NCI-H2227 (cell line): ENCODE measurements at regions not wholly inside any gene's neighbourhood (a gene's known extent, or its start where the extent isn't known, plus 50 kb on each side); places are given as distances from the start of the nearest gene placed in this dataset.

Experiments used
- DNase-seq: peaks from one replicate; lab custom pipeline; 2025; ENCODE audit not compliant: unreplicated experiment; lab: John Stamatoyannopoulos, UW

DNA sequence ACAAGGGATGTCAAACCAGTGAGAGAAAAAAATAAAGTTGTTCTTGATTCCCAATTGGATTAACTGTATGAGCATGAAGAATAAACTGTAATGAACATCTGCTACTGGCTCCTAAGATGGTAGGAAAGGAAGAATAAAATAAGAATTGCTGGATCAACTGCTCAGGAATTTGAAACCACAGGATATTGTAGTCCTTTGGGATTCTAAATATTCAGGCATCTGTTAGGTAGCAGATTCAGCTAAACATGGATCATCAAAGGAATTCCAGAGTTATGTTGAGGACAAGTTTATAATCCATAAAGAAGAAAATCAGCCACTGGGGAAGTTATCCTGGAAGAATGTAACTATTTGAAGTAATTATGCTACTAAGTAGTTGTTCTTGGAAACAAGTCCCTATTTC, 65.8 kb downstream of the ISL1 start:
- no peak for DNase-seq

DNA sequence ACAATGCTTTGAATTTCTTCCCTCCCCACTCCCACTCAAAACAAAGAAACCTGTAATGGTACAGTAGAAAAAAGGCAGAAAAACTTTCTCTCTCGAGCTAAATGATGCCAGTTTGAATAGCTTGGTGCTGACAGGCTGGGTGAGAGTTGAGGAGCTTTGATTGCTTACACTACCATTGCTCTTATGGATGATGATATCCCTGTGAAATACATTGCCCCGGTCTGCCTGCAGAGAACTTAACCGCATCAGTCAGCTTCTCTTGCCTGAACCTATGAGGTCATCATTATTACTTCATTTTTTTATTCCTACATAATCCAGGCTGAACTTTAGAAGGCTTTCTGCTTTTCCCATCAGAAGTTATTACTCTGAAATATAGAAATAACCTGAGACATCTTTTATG, 69.3 kb downstream of the ISL1 start:
- no peak for DNase-seq

DNA sequence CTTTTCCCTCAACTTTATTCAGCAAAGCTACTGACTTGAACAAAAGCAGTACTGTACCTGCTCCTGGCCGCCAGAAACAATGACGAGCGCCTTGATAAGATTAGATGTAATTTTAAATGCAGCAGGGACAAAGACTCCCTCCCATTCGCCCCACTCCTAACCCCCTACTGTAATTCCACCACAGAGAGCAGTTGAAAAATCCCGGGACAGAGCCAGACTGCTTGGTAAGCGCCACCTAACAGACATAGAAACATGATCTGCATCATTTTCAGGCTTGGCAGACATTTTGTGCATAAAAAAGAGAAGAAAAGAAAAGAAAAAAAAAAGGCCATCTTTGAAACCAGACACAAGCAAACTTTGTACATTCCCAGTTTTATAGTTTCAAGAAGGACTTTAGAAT, 81.9 kb downstream of the ISL1 start:
- DNase-seq: peak; percentile 28

DNA sequence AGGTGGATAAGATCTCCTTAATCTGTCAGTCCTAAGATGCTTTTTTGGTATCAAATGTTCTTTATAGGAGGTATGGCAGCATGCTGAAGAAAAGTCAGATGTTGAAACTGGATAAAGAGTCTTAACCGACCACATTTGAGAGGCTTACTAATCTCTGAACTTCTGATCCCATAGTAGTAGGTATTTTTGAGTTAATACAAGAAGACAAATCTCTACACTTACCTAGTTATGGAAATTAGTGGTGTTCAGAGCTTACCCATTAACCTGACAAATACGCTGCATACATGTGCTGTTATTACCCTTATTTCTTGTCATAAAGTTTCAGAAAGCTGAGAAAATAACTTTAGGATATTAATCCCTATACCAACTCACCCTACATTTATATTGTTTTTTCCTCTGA, 83.0 kb downstream of the ISL1 start:
- DNase-seq: no peak

DNA sequence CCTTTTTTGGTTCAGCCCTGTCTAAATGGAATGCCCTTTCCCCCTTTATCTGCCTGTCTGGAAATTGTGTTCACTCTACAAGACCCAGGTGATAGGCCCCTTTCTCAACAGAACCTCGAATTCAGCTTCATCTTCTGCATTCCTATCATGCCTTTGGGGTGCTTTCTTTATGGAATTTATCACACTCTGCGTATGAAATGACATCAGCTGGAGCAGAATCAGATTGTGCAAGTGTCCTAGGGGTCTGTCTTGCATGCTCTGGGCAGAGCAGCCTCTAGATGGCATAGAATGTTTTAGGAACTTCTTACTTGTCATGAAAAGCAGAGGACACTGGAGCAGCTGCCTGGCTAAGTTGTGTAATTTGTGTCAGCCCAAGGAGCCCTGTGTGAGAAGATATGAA, 84.9 kb downstream of the ISL1 start:
- no peak for DNase-seq

DNA sequence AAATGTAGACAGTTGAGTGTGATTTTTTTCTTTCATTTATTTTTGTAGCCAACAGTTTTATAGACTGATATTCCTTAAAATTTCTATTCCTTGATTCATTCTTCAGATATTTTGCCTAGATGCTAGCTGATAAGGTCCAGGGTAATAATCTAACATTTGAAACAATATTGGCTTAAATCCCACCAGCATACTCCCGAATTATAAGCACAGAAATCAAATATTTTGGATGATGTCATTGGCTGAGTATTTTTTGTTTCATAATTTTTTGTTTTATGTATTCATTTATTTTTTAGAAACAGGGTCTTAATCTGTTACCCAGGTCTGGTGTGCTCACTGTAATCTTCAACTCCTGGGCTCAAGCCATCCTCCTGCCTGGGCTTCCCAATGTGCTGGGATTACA, 88.4 kb downstream of the ISL1 start:
- DNase-seq: no peak

DNA sequence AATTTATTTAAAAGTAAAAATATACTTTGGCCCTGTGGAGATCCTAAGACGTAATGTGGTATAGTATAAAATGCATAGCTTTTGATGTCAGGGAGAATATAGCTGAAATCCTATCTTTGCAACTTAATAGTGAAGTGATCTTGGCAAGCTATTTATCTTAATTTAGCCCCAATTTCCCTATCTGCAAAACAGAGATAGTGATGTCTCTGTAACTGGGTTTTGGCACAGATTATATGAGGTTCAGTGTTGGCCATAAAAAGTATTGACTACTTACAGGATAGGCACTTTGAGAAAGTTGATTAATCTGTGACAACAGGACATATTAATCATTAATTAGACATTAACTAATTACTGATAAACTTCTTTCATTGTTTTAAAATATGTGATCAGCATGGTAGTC, 89.2 kb downstream of the ISL1 start:
- DNase-seq: no peak

DNA sequence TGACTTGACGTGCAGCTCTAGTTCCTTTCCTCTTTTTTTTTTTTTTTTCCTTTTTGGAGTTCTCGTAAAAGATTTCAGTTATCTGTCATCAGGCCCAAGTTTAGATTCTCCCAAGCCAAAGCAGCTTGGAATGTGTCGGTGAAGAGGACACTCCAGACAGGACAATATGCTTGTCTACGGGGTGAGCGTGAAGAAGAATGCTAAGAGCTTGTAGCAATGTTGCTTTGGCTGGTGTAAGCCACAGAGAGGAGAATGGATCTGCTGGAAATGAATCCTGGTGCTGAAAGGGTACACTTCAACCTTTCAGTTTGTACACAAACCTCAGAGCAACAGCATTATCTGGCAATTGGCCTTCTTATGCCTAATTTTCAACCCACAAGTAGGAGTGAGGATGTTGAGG, 92.4 kb downstream of the ISL1 start:
- DNase-seq: no peak

DNA sequence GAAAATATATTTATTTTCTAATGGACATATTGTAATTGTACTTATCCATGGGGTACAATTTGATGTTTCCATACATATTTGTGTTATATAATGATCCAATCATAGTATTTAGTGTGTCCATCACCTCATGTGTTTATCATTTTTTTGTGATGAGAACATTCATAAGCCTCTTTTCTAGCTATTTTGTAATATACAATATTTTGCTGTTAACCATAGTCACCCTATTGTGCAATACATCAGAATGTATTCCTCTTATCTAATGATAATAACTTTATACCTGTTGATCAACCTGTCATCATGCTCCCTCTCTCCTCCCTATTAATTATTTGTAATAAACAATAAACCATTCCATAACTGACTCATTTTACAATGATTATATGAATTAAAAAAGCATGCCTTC, 93.2 kb downstream of the ISL1 start:
- no peak for DNase-seq

DNA sequence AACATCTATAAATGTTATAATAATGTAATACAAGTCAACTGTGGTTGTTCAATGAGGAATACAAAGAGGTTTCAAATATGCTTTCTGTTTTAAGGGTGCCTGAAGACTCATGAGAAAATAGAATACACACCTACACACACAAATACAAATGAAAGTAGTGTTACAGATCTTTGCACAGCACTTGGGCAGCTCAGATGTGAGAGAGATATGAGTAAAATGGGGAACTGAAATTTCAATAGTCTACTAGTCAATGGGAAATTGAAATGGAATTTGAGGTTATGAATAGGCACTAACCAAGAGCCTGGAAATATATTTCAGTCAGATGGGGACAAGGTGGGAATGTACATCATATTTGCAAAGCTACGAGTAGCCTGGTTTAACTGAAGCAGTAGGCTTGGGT, 96.6 kb downstream of the ISL1 start:
- DNase-seq: peak; percentile 0

DNA sequence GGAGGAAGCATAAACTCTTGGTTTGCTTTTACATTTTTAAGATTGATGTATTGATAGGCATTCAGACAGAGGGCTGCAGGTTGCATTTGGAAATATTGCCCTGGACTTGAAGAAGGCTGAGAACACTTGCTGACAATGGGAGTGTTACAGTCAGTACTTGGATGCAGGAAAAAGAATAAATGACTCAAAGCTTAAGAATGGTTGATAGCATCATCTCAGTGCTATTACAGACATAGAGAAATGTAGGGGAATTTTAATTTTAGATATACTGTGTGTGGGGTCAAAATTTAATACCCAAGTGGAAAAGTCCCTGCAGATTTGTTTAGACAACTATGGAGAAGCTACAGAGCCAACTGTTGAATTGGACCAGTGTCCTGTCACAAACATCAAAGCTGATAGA, 101.1 kb downstream of the ISL1 start:
- no peak for DNase-seq

DNA sequence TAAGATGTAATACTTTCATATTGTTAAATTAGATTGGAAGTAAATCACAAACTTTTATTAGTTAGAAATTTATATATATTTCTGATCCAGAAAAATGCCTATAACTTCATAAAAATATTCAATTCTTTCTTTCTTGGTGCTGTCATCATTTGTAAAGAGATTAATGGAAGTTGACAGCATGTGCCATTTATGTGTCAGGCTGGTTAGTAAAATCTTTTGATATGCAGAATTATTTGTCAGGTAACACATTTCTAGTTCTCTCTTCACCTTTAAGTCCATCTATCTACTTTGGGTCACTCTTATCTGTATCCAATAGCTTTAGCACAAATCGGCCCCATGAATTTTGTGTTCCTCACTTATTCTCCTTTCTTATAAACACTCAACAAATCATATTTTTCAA, 102.9 kb downstream of the ISL1 start:
- no peak for DNase-seq

DNA sequence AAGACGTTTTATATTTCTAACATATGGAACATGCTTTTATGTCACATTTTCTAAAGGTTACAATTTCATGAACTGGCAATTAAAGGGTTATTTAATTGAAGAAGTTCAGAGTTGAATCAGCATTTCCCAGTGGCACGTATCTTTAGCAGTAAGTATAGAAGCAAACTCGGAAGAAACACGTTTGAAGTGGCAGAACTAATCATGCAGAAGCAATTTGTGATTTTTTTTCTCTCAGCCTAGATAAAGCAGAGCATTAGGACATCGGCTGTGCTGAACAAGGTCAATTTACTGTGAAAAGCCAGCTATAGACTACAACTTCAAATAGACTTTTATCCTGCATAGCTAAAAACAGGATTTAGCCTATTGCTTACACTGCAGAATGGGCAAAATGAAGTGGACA, 104.7 kb downstream of the ISL1 start:
- peak; percentile 5 for DNase-seq

DNA sequence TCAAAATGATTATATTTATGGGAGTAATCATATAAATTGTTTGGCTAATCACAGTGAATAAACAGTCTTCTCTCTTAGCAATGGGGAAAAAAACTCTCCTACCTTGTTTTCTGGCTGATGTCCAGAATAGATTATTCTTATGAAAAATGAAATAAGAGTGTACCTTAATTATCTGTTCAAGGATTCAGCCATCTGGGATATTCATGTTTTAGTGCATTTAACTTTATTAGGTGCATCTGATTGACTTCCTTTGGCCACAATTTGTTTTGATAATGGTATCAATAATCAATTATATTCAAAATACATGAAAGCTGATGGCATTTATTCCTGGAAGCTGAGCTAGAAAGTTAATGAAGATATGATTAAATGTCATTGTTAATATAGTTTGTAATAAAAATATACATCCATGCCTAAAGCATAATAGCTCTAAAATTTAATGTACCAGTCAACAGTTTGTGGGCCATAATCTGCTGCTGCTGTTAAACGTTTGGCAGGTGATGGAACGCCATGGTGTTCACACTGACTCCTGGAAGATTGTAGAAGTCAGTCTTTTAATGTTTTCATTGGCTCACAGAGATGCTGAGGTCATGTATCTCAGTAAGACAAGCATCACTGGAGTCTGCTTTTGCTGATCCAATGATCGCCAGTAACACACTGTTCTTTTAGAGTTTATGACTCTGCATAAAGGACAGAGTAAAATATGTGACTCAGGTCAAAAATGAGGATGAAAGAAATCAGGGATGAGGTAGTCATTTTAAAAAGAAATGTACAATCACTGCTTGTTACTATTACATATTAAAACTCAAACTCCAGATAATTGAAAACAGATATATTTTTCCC, 105.8 kb downstream of the ISL1 start:
- DNase-seq: no peak

DNA sequence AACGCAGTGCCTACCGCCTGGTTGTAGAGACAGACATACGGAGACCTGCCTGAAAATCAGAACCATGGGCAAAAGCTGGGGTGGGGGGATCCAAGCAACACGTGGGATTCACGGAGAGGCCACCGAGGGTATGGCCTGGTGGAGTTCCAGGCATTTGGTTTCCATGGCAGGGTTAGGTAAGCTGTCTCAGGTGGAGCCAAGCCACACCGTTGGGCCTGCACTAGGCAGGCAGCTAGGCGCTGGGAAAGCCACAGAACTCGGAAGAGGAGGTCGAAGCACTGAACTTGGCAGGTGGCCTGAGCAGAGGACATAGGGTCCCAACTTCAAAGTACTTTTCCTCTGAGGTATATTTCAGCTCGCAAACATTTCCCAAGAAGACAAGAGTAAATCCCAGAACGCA, 111.6 kb downstream of the ISL1 start:
- no peak for DNase-seq

DNA sequence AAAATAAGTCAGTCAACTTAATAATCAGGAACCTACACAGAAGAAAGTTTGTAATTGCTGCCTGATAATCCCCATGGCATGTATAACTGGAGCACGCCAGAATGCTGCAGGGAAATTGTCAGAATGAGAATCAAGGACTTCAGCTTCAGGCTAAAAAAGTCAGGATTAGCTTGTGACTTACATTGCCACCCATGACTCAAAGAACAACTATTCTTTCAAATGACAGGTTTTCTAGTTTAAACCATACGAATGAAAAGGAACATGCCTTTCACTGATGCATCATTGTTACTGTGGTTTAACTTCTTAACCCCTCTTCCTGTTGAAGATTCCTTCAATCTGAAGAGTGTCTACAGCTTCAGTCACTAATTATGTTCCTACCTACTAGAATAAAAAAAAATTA, 112.4 kb downstream of the ISL1 start:
- DNase-seq: no peak

DNA sequence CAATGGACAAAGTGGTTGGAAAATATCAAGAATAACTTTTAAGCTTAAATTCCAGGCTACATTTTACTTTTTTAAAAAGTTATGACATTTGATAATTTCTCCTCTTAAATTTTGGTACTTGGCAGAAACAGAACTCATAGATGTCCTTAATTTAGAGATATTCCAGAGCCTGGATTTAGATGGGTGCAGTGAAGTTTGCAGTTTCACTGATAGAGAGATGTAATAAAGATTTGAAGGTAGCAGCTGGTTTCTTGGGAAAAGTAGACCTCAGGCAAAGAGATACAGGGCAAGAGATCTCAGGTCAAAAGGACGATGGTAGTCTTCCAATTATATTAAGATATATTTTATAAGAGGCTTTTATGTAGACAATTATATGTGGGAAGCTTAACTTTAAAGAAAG, 134.6 kb downstream of the ISL1 start:
- no peak for DNase-seq

DNA sequence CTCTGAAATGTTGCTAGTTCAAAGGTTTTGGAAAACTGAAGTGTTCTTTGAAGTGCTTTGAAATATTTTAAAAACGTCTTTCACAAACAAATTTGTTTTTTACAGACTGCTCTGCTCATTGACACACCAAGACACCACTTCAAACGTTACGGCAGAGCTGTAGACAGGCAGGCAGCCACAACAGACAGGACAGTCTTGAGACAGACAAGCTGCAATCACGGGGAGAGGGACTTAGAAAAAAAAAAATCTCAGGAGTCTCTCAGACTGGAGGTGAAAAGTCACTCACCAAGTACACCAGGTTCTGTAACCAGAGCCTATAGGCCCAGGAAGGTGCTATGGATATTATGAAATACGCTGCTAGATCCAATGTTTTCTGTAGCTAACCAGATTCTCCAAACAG, 135.4 kb downstream of the ISL1 start:
- peak; percentile 3 for DNase-seq

DNA sequence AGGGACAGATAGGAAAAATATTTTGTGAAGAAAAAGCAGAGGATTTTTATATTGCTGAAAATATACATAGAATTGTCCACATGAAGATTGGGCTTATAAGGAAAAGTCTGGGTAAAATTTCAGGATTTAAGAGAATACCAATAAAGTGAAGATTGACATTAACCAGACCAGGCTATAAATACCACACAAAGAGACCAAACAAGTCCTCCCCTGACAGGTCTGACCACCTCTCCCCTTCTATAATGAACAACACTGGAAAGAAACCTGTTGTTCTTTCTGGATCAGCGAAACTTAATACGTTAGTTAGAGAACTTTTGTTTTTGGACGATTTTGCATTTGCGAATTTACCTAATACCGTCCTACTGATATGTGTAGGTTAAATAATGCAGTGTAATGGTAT, 138.3 kb downstream of the ISL1 start:
- no peak for DNase-seq

DNA sequence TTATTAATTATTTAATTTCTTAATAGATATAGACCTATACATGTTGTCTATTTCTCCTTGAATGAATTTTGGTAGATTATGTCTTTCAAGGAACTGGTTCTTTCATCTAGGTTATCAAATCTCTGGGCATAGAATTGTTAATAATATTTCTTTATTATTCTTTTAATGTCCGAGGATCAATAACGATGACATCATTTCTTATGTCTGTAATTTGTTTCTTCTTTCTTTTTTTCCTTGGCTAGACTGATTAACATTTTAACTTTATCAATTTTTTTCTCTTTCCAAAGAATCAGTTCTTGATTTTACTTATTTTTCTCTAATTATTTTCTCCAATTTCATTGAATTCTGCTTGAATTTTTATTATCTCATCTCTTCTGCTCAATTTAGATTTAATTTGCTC, 156.0 kb downstream of the ISL1 start:
- DNase-seq: no peak

DNA sequence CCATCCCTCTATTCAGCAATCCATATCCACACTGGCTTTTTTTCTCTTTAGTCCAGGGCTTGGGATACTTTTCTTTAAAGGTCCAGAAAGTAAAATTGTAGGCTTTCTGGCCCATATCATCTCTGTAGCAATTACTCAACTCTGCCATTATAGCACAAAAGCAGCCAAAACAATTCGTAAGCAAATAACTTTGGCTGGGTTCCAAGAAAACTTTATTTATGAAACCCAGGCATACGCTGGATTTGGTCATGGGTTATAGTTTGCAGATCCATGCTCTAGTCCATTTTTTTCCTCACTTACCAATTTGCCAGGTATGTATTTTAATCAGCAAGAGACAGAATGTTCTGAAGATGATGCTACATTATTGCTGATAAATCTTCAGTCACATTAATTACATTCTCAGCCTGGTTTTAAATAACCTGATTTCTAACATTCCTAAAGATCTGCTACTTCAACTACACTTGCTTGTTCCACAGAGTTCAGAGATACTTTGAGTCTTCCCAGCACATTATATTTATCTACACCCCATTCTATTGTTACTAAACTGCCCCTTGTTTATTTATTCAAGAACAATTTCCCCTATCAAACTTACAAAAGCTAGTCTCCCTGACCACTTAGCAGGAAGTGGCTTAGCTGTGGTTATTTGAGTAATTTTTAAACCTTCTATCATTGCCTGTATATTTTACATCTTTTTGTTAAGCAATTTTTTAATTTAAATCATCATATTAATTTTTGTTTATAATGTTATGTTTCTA, 161.0 kb downstream of the ISL1 start:
- DNase-seq: peak; percentile 4

DNA sequence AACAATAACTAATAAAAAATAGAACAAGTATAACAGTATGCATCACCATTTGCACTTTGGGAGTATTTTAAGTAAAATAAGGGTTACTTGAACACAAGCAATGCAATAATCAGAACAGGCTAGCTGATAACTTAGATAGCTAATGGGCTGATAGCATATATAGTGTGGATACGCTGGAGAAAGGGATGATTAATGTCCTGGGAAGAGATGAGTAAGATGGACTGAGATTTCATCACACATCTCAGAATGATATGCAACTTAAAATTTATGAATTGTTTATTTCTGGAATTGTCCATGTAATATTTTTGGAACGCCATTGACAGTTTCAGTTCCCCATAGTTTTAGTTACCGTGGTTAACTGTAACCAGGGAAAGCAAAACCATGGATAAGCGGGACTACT, 173.6 kb downstream of the ISL1 start:
- no peak for DNase-seq

DNA sequence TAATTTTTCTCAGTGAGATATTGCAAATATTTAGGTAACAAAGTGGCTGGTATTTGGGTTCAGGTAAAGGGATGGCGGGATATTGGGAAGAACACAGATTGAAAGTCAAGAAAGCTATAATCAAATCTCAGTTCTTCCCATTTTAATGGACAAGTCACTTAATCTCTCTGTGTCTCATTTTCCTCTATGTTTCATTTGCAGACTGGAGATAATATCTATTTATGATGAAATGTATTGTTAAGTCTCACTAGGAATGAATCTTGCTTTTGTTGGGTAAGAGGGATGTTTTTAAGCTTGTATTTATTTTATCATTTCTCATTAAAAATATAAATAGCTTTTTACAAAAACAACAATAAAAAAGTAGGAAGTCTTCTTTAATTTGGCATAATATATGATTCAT, 175.4 kb downstream of the ISL1 start:
- DNase-seq: no peak
